CD4-positive, alpha-beta memory T cell (primary cell): ENCODE measurements at regions not wholly inside any gene's neighbourhood (a gene's known extent, or its start where the extent isn't known, plus 50 kb on each side); places are given as distances from the start of the nearest gene placed in this dataset.
"Not testable (repeated sequence)": the region's sequence is repeated elsewhere in the genome, so short reads cannot be mapped to it uniquely, and the experiment has no call there.

Experiments used
- CTCF ChIA-PET: fragments of 350-600 bp; sonication (Branson Sonifier 250); formaldehyde crosslinking; loops from one replicate; lab custom pipeline; 2021; ENCODE audit warnings: inconsistent platforms; ENCODE audit not compliant: partially characterized antibody; lab: Charles Lee
- POLR2A ChIA-PET: fragments of 350-600 bp; sonication (Branson Sonifier 250); formaldehyde crosslinking; loops from one replicate; lab custom pipeline; 2021; ENCODE audit not compliant: partially characterized antibody; lab: Charles Lee
- DNase-seq, 5 donors: peaks; one replicate each; pipeline versions ENCODE4 v3.0.0 to v3.0.0-alpha.2; 2020 to 2022; ENCODE audit warnings: mixed read lengths in 1 of 5
- H3K27ac ChIP-seq: one replicate; pipeline ENCODE4 v1.7.0; 2013; ENCODE audit warnings: low read depth, low read length
- H3K27me3 ChIP-seq: 2 replicates; pipeline ENCODE4 v1.7.0; 2013; ENCODE audit warnings: mild to moderate bottlenecking, low read length, moderate library complexity; ENCODE audit not compliant: insufficient read depth
- H3K36me3 ChIP-seq: 2 replicates; pipeline ENCODE4 v1.7.0; 2013; ENCODE audit warnings: mild to moderate bottlenecking, low read length, moderate library complexity; ENCODE audit not compliant: insufficient read depth
- H3K4me1 ChIP-seq: 2 replicates; pipeline ENCODE4 v1.7.0; 2013; ENCODE audit warnings: mild to moderate bottlenecking, low read length, moderate library complexity; ENCODE audit not compliant: insufficient read depth
- H3K4me3 ChIP-seq, 2 donors: one replicate each; pipeline ENCODE4 v1.7.0; 2013; ENCODE audit warnings: low read length in 2 of 2, mild to moderate bottlenecking in 1 of 2
- H3K9me3 ChIP-seq, 2 donors: one replicate each; pipeline ENCODE4 v1.7.0; 2013; ENCODE audit warnings: low read length in 2 of 2, control low read depth in 1 of 2; ENCODE audit not compliant: control insufficient read depth in 1 of 2
- H3K27ac Mint-ChIP-seq, 7 donors: one replicate each; pipeline ENCODE4 v1.8.0; 2020 to 2021; ENCODE audit warnings: mixed read lengths in 7 of 7, mild to moderate bottlenecking in 6 of 7, inconsistent platforms in 3 of 7, moderate library complexity in 3 of 7
- H3K27me3 Mint-ChIP-seq, 2 donors: one replicate each; pipeline ENCODE4 v1.8.0; 2020 to 2021; ENCODE audit warnings: mixed read lengths in 2 of 2
- H3K36me3 Mint-ChIP-seq, 2 donors: one replicate each; pipeline ENCODE4 v1.8.0; 2020 to 2021; ENCODE audit warnings: mixed read lengths in 2 of 2, inconsistent platforms in 1 of 2, mild to moderate bottlenecking in 1 of 2
- H3K4me1 Mint-ChIP-seq, 4 donors: one replicate each; pipeline ENCODE4 v1.8.0; 2020 to 2021; ENCODE audit warnings: mixed read lengths in 4 of 4, mild to moderate bottlenecking in 1 of 4
- H3K4me3 Mint-ChIP-seq, 8 donors: one replicate each; pipeline ENCODE4 v1.8.0; 2020 to 2021; ENCODE audit warnings: mixed read lengths in 8 of 8, mild to moderate bottlenecking in 7 of 8, moderate library complexity in 6 of 8, inconsistent platforms in 3 of 8
- H3K9me3 Mint-ChIP-seq, 8 donors: one replicate each; pipeline ENCODE4 v1.8.0; 2020 to 2021; ENCODE audit warnings: mixed read lengths in 8 of 8, mild to moderate bottlenecking in 5 of 8, inconsistent platforms in 3 of 8, moderate library complexity in 1 of 8
- intact Hi-C: fragments of 100-400 bp; cut with micrococcal nuclease; formaldehyde crosslinking; loops from one replicate; pipeline ENCODE4 v1.15.1; 2023

GRCh38 chr17:53249036-53249435 is 573.7 kb upstream of the KIF2B start:
- CTCF ChIA-PET, result no interaction called here
- no peaks in the 10 kb centered on the region for H3K4me1 Mint-ChIP-seq
- H3K27me3 ChIP-seq, result no peaks in the 10 kb centered on the region

GRCh38 chr17:53234138-53234537 is 588.6 kb upstream of the KIF2B start:
- Histone ChIP-seq H3K27ac (no peak overlapping the region), H3K36me3 (no peaks in the 10 kb centered on the region), H3K4me1 (no peaks in the 10 kb centered on the region), H3K27me3 (no peaks in the 10 kb centered on the region), H3K4me3 (no peak overlapping the region), H3K9me3 (no peaks in the 10 kb centered on the region)
- H3K9me3 Mint-ChIP-seq, result peaks cover 2 to 41% (median 14%) of the 10 kb centered on the region in 8 donors
- no peaks in the 10 kb centered on the region for H3K27me3 Mint-ChIP-seq
- ChIA-PET CTCF (no interaction called here), POLR2A (no interaction called here)
- no peak for DNase-seq
- intact Hi-C loops, result no loop called here
- H3K36me3 Mint-ChIP-seq, result no peaks in the 10 kb centered on the region
- H3K4me3 Mint-ChIP-seq, result no peak overlapping the region
- H3K4me1 Mint-ChIP-seq, result no peaks in the 10 kb centered on the region
- no peak overlapping the region for H3K27ac Mint-ChIP-seq

More at GRCh38 chr17:53249036-53249435, 573.7 kb upstream of the KIF2B start:
- Histone ChIP-seq H3K9me3 (no peaks in the 10 kb centered on the region), H3K36me3 (no peaks in the 10 kb centered on the region), H3K27ac (no peak overlapping the region), H3K4me1 (no peaks in the 10 kb centered on the region), H3K4me3 (no peak overlapping the region)
- Mint-ChIP-seq H3K4me3 (no peak overlapping the region), H3K27me3 (no peaks in the 10 kb centered on the region), H3K36me3 (no peaks in the 10 kb centered on the region), H3K9me3 (peaks cover 0 to 9% (median 5%) of the 10 kb centered on the region in 8 donors), H3K27ac (no peak overlapping the region)
- no peak for DNase-seq
- POLR2A ChIA-PET, result no interaction called here
- intact Hi-C loops, result no loop called here

GRCh38 chr17:53227514-53227913 is 595.2 kb upstream of the KIF2B start:
- Histone ChIP-seq H3K27ac (no peak overlapping the region), H3K36me3 (no peaks in the 10 kb centered on the region), H3K27me3 (no peaks in the 10 kb centered on the region), H3K4me1 (no peaks in the 10 kb centered on the region), H3K9me3 (no peaks in the 10 kb centered on the region), H3K4me3 (no peak overlapping the region)
- intact Hi-C loops, result no loop called here
- Mint-ChIP-seq H3K27ac (no peak overlapping the region), H3K4me1 (no peaks in the 10 kb centered on the region), H3K4me3 (no peak overlapping the region), H3K27me3 (no peaks in the 10 kb centered on the region), H3K36me3 (no peaks in the 10 kb centered on the region), H3K9me3 (peaks cover 0 to 25% (median 12%) of the 10 kb centered on the region in 8 donors)
- CTCF ChIA-PET, result no interaction called here
- no peak for DNase-seq
- POLR2A ChIA-PET, result no interaction called here

GRCh38 chr17:53227111-53227510 is 595.6 kb upstream of the KIF2B start:
- H3K4me1 Mint-ChIP-seq, result no peaks in the 10 kb centered on the region
- no peak overlapping the region for H3K27ac Mint-ChIP-seq
- CTCF ChIA-PET, result no interaction called here
- Histone ChIP-seq H3K4me3 (no peak overlapping the region), H3K27me3 (no peaks in the 10 kb centered on the region), H3K27ac (no peak overlapping the region), H3K9me3 (no peaks in the 10 kb centered on the region), H3K36me3 (no peaks in the 10 kb centered on the region), H3K4me1 (no peaks in the 10 kb centered on the region)
- intact Hi-C loops, result no loop called here
- H3K4me3 Mint-ChIP-seq, result no peak overlapping the region
- no peaks in the 10 kb centered on the region for H3K36me3 Mint-ChIP-seq
- no peaks in the 10 kb centered on the region for H3K27me3 Mint-ChIP-seq
- POLR2A ChIA-PET, result no interaction called here
- DNase-seq, result no peak
- peaks cover 0 to 22% (median 11%) of the 10 kb centered on the region in 8 donors for H3K9me3 Mint-ChIP-seq

GRCh38 chr17:53219821-53220220 is 602.9 kb upstream of the KIF2B start:
- no peaks in the 10 kb centered on the region for H3K27me3 ChIP-seq
- no peak overlapping the region for H3K4me3 Mint-ChIP-seq
- ChIA-PET CTCF (no interaction called here), POLR2A (no interaction called here)
- no peaks in the 10 kb centered on the region for H3K36me3 ChIP-seq
- no peaks in the 10 kb centered on the region for H3K27me3 Mint-ChIP-seq
- intact Hi-C loops, result no loop called here
- DNase-seq, result no peak
- H3K9me3 Mint-ChIP-seq, result peaks cover 2 to 22% (median 9%) of the 10 kb centered on the region in 8 donors
- H3K9me3 ChIP-seq, result no peaks in the 10 kb centered on the region
- H3K4me1 ChIP-seq, result no peaks in the 10 kb centered on the region
- no peak overlapping the region for H3K27ac ChIP-seq
- H3K4me1 Mint-ChIP-seq, result no peaks in the 10 kb centered on the region
- peaks cover 0 to 3% of the 10 kb centered on the region in 2 donors for H3K36me3 Mint-ChIP-seq
- H3K27ac Mint-ChIP-seq, result no peak overlapping the region
- no peak overlapping the region for H3K4me3 ChIP-seq

GRCh38 chr17:53218723-53219122 is 604.0 kb upstream of the KIF2B start:
- H3K27me3 ChIP-seq, result no peaks in the 10 kb centered on the region
- Mint-ChIP-seq H3K9me3 (peaks cover 2 to 22% (median 8%) of the 10 kb centered on the region in 8 donors), H3K27me3 (no peaks in the 10 kb centered on the region), H3K36me3 (peaks cover 0 to 3% of the 10 kb centered on the region in 2 donors), H3K4me1 (no peaks in the 10 kb centered on the region), H3K4me3 (no peak overlapping the region), H3K27ac (no peak overlapping the region)
- DNase-seq, result no peak
- no peak overlapping the region for H3K27ac ChIP-seq
- ChIA-PET CTCF (no interaction called here), POLR2A (no interaction called here)
- H3K36me3 ChIP-seq, result no peaks in the 10 kb centered on the region
- no peaks in the 10 kb centered on the region for H3K4me1 ChIP-seq
- H3K4me3 ChIP-seq, result no peak overlapping the region
- intact Hi-C loops, result no loop called here
- no peaks in the 10 kb centered on the region for H3K9me3 ChIP-seq

- CTCF ChIA-PET, result no interaction called here
- no peak overlapping the region for H3K4me3 Mint-ChIP-seq
- H3K9me3 Mint-ChIP-seq, result peaks cover 2 to 22% (median 9%) of the 10 kb centered on the region in 8 donors
- H3K9me3 ChIP-seq, result no peaks in the 10 kb centered on the region
- no peaks in the 10 kb centered on the region for H3K4me1 ChIP-seq
- no peaks in the 10 kb centered on the region for H3K4me1 Mint-ChIP-seq
- H3K36me3 Mint-ChIP-seq, result peaks cover 0 to 3% of the 10 kb centered on the region in 2 donors
- no peak for DNase-seq
- no peak overlapping the region for H3K27ac Mint-ChIP-seq
- H3K27me3 ChIP-seq, result no peaks in the 10 kb centered on the region
- intact Hi-C loops, result no loop called here
- POLR2A ChIA-PET, result no interaction called here
- H3K36me3 ChIP-seq, result no peaks in the 10 kb centered on the region
- H3K27me3 Mint-ChIP-seq, result no peaks in the 10 kb centered on the region
- no peak overlapping the region for H3K4me3 ChIP-seq
- no peak overlapping the region for H3K27ac ChIP-seq
These were observed 605.4 kb upstream of the KIF2B start for GRCh38 chr17:53217311-53217710.

- H3K27me3 ChIP-seq, H3K27me3 Mint-ChIP-seq, intact Hi-C loops, CTCF ChIA-PET, H3K27ac ChIP-seq, DNase-seq, POLR2A ChIA-PET, H3K4me3 Mint-ChIP-seq, H3K36me3 Mint-ChIP-seq, H3K4me3 ChIP-seq, H3K9me3 ChIP-seq, H3K4me1 Mint-ChIP-seq, H3K4me1 ChIP-seq, H3K36me3 ChIP-seq, H3K27ac Mint-ChIP-seq: not testable (repeated sequence)
- peaks cover 3 to 17% (median 8%) of the 10 kb centered on the region in 8 donors for H3K9me3 Mint-ChIP-seq
These were observed 613.8 kb upstream of the KIF2B start for GRCh38 chr17:53208935-53209334.
